IPS-20b (cell line): ENCODE measurements at regions not wholly inside any gene's neighbourhood (a gene's known extent, or its start where the extent isn't known, plus 50 kb on each side); places are given as distances from the start of the nearest gene placed in this dataset.

Experiments
- H3K27ac ChIP-seq: one replicate; pipeline ENCODE4 v1.5.1; 2013; ENCODE audit warnings: low read length
- H3K27me3 ChIP-seq: 2 replicates; pipeline ENCODE4 v1.6.1; 2013; ENCODE audit warnings: mild to moderate bottlenecking, low read length, inconsistent platforms; ENCODE audit not compliant: insufficient read depth
- H3K36me3 ChIP-seq: 2 replicates; pipeline ENCODE4 v1.6.1; 2013; ENCODE audit warnings: low read depth, mild to moderate bottlenecking, inconsistent platforms, low read length, moderate library complexity; ENCODE audit not compliant: insufficient read depth
- H3K4me1 ChIP-seq: 2 replicates; pipeline ENCODE4 v1.6.1; 2013; ENCODE audit warnings: mild to moderate bottlenecking, control low read depth, inconsistent platforms, low read length, moderate library complexity; ENCODE audit not compliant: insufficient read depth
- H3K4me3 ChIP-seq: 2 replicates; pipeline ENCODE4 v1.5.1; 2013; ENCODE audit warnings: mild to moderate bottlenecking, low read length, inconsistent platforms
- H3K9ac ChIP-seq: 2 replicates; pipeline ENCODE4 v1.6.1; 2013; ENCODE audit warnings: low read depth, mild to moderate bottlenecking, inconsistent platforms, low read length, moderate library complexity
- H3K9me3 ChIP-seq: 2 replicates; pipeline ENCODE4 v1.6.1; 2013; ENCODE audit warnings: mild to moderate bottlenecking, low read depth, low read length, inconsistent platforms; ENCODE audit not compliant: insufficient read depth

GRCh38 chr15:88727439-88727838 lies 75.8 kb upstream of the ACAN start:
- Histone ChIP-seq H3K36me3 (no peaks in the 10 kb centered on the region), H3K27ac (no peak overlapping the region), H3K9ac (no peak overlapping the region), H3K27me3 (no peaks in the 10 kb centered on the region; the same call in 1 of the 2 replicates), H3K4me3 (no peak overlapping the region), H3K4me1 (no peaks in the 10 kb centered on the region), H3K9me3 (no peaks in the 10 kb centered on the region)

GRCh38 chr15:88729581-88729980 lies 73.7 kb upstream of the ACAN start:
- Histone ChIP-seq H3K36me3 (no peaks in the 10 kb centered on the region), H3K27ac (no peak overlapping the region), H3K9ac (no peak overlapping the region), H3K4me1 (no peaks in the 10 kb centered on the region), H3K9me3 (no peaks in the 10 kb centered on the region), H3K27me3 (no peaks in the 10 kb centered on the region; the same call in 1 of the 2 replicates), H3K4me3 (no peak overlapping the region)

GRCh38 chr15:88730751-88731150 lies 72.5 kb upstream of the ACAN start:
- no peak overlapping the region for H3K4me3 ChIP-seq
- H3K27me3 ChIP-seq = no peaks in the 10 kb centered on the region; the same call in 1 of the 2 replicates
- H3K27ac ChIP-seq = no peak overlapping the region
- H3K9me3 ChIP-seq = no peaks in the 10 kb centered on the region
- no peaks in the 10 kb centered on the region for H3K4me1 ChIP-seq
- H3K36me3 ChIP-seq = no peaks in the 10 kb centered on the region
- no peak overlapping the region for H3K9ac ChIP-seq

- H3K36me3 ChIP-seq = no peaks in the 10 kb centered on the region
- H3K27ac ChIP-seq = no peak overlapping the region
- no peaks in the 10 kb centered on the region for H3K4me1 ChIP-seq
- no peaks in the 10 kb centered on the region for H3K9me3 ChIP-seq
- no peaks in the 10 kb centered on the region; the same call in 1 of the 2 replicates for H3K27me3 ChIP-seq
- H3K9ac ChIP-seq = no peak overlapping the region
- no peak overlapping the region for H3K4me3 ChIP-seq
These were observed 68.0 kb upstream of the ACAN start for GRCh38 chr15:88735212-88735611.

GRCh38 chr15:88736204-88736603 lies 67.0 kb upstream of the ACAN start:
- Histone ChIP-seq H3K27me3 (no peaks in the 10 kb centered on the region; the same call in 1 of the 2 replicates), H3K36me3 (no peaks in the 10 kb centered on the region), H3K9ac (no peak overlapping the region), H3K4me3 (no peak overlapping the region), H3K9me3 (no peaks in the 10 kb centered on the region), H3K4me1 (no peaks in the 10 kb centered on the region), H3K27ac (no peak overlapping the region)

GRCh38 chr15:88738796-88739195 lies 64.4 kb upstream of the ACAN start:
- Histone ChIP-seq H3K9ac (no peak overlapping the region), H3K27ac (no peak overlapping the region), H3K4me3 (no peak overlapping the region), H3K36me3 (no peaks in the 10 kb centered on the region), H3K4me1 (no peaks in the 10 kb centered on the region), H3K27me3 (no peaks in the 10 kb centered on the region), H3K9me3 (no peaks in the 10 kb centered on the region)

GRCh38 chr15:88739541-88739940 lies 63.7 kb upstream of the ACAN start:
- Histone ChIP-seq H3K27me3 (no peaks in the 10 kb centered on the region), H3K9me3 (no peaks in the 10 kb centered on the region), H3K4me3 (no peak overlapping the region), H3K4me1 (no peaks in the 10 kb centered on the region), H3K9ac (no peak overlapping the region), H3K36me3 (no peaks in the 10 kb centered on the region), H3K27ac (no peak overlapping the region)

GRCh38 chr15:88740356-88740755 lies 62.9 kb upstream of the ACAN start:
- H3K36me3 ChIP-seq = no peaks in the 10 kb centered on the region
- no peaks in the 10 kb centered on the region for H3K27me3 ChIP-seq
- no peaks in the 10 kb centered on the region for H3K9me3 ChIP-seq
- no peak overlapping the region for H3K27ac ChIP-seq
- H3K9ac ChIP-seq = no peak overlapping the region
- no peaks in the 10 kb centered on the region for H3K4me1 ChIP-seq
- no peak overlapping the region for H3K4me3 ChIP-seq

GRCh38 chr15:88741046-88741445 lies 62.2 kb upstream of the ACAN start:
- Histone ChIP-seq H3K36me3 (no peaks in the 10 kb centered on the region), H3K27me3 (no peaks in the 10 kb centered on the region), H3K27ac (no peak overlapping the region), H3K9me3 (no peaks in the 10 kb centered on the region), H3K4me1 (no peaks in the 10 kb centered on the region), H3K9ac (no peak overlapping the region), H3K4me3 (no peak overlapping the region)

- Histone ChIP-seq H3K4me3 (no peak overlapping the region), H3K27me3 (no peaks in the 10 kb centered on the region), H3K27ac (no peak overlapping the region), H3K36me3 (no peaks in the 10 kb centered on the region), H3K9me3 (no peaks in the 10 kb centered on the region), H3K4me1 (no peaks in the 10 kb centered on the region), H3K9ac (no peak overlapping the region)
These were observed 61.6 kb upstream of the ACAN start for GRCh38 chr15:88741671-88742070.

GRCh38 chr15:88742161-88742560 lies 61.1 kb upstream of the ACAN start:
- Histone ChIP-seq H3K27ac (no peak overlapping the region), H3K4me3 (no peak overlapping the region), H3K36me3 (no peaks in the 10 kb centered on the region), H3K9me3 (no peaks in the 10 kb centered on the region), H3K27me3 (no peaks in the 10 kb centered on the region), H3K9ac (no peak overlapping the region), H3K4me1 (no peaks in the 10 kb centered on the region)

GRCh38 chr15:88744548-88745020 lies 58.7 kb upstream of the ACAN start:
- no peak overlapping the region for H3K27ac ChIP-seq
- H3K36me3 ChIP-seq = no peaks in the 10 kb centered on the region
- no peaks in the 10 kb centered on the region for H3K4me1 ChIP-seq
- no peaks in the 10 kb centered on the region for H3K27me3 ChIP-seq
- H3K9ac ChIP-seq = no peak overlapping the region
- H3K4me3 ChIP-seq = no peak overlapping the region
- no peaks in the 10 kb centered on the region for H3K9me3 ChIP-seq

GRCh38 chr15:88745065-88745464 lies 58.2 kb upstream of the ACAN start:
- no peak overlapping the region for H3K27ac ChIP-seq
- H3K4me3 ChIP-seq = no peak overlapping the region
- H3K9me3 ChIP-seq = no peaks in the 10 kb centered on the region
- H3K27me3 ChIP-seq = no peaks in the 10 kb centered on the region
- H3K9ac ChIP-seq = no peak overlapping the region
- H3K36me3 ChIP-seq = no peaks in the 10 kb centered on the region
- H3K4me1 ChIP-seq = no peaks in the 10 kb centered on the region
